ENCODE measurements at regions not wholly inside any gene's neighbourhood (a gene's known extent, or its start where the extent isn't known, plus 50 kb on each side); places are given as distances from the start of the nearest gene placed in this dataset.
"Not testable (repeated sequence)": the region's sequence is repeated elsewhere in the genome, so short reads cannot be mapped to it uniquely, and the experiment has no call there.

DNA sequence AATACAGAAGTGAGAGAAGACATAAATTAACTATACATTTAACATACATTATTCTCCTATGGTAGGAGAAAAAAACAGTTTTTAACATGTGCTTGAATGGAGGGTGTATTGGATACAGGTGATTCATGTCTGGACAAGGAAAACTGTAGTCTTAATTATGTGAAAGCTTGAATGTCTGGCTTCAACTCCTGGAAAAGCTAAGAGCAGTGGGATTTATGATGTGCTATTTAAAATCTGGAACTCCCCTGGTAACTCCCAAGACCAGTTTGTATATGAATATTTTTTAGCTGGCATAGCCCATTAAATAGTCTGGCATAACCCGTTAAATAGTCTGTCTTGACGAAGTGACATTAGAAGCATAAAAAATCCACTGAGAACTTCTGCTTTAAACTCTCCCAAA, 410.0 kb upstream of the PTCHD4 start:
- no peak for DNase-seq (ENCODE audit: low read depth, low spot score)

DNA sequence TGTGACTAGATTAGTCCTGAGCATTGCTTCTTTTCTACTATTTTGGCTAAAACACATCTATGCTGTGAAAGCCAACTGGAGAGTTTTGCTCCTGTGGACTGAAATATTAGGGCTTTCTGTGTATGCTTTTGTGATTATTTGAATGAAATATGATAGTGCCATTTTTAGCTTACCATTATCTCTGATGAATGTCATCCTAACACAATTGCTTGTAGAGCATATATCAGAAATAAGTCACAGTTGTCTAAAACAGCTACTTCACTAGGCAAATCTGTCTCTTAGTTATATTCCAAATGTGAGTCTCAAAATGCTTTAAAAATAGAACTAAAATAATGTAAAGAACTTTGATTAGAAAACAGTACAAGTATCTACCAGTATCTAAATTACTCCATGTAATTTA, 401.4 kb upstream of the PTCHD4 start:
- DNase-seq (ENCODE audit: low read depth, low spot score), result no peak

DNA sequence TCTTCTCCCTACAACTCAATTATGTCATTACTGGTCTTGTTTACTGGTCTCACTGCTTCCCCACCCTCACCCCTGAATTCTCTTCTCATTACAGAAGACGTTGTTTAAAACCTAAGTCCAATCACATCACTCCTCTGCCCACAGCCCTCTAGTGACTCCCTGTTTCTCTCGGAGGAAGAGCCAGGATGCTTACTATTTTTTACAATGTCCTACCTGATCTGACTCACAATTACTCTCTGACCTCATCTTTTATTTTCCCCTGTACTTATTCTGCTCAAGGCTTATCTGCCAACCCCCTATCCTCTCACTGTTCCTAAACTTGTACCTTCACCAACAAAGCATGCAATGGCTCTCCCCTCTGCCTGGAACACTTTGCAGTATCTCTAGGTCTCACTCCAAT, 400.4 kb upstream of the PTCHD4 start:
- DNase-seq (ENCODE audit: low read depth, low spot score), result no peak

DNA sequence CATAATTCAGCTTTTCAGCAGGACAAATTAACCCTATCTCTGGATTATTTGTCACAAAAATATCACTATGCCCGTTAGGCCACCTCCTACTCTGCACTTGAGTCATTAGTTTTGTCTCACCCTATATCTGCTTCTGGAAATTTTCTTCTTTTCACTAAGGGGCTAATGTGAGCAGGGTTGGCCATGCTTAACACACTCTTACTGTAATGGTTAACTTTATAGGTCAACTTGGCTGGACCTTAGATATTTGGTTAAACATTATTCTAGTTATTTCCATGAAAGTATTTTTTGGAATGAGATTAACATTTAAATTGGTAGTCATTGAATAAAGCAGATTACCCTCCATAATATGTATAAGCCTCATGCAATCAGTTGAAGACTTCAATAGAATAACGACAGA, 394.6 kb upstream of the PTCHD4 start:
- DNase-seq (ENCODE audit: low read depth, low spot score), result no peak

DNA sequence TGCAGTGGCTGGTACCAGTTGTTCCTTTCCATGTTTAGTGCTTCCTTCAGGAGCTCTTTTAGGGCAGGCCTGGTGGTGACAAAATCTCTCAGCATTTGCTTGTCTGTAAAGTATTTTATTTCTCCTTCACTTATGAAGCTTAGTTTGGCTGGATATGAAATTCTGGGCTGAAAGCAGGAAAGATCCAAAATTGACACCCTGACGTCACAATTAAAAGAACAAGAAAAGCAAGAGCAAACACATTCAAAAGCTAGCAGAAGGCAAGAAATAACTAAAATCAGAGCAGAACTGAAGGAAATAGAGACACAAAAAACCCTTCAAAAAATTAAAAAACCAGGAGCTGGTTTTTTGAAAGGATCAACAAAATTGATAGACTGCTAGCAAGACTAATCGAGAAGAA, 382.4 kb upstream of the PTCHD4 start:
- DNase-seq (ENCODE audit: low read depth, low spot score), result not testable (repeated sequence)

DNA sequence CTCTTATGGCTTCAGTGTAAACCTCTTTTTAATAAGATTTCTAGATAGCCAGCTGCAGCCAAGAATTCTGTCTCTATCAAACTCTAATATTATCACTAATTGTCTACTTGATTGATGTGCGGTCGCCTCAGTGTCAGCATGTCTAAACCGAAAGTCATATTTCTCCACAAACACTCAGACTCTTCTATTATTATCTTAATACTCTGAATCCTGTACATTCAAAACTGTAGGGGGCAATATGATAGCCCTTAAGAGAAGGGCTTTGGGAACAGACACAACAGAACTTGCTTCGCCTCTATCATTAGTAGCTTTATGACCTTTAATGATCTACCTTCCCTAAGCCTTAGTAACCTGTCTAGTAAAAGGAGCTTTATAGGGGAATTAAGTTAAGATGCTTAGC, 379.7 kb upstream of the PTCHD4 start:
- DNase-seq (ENCODE audit: low read depth, low spot score), result no peak

DNA sequence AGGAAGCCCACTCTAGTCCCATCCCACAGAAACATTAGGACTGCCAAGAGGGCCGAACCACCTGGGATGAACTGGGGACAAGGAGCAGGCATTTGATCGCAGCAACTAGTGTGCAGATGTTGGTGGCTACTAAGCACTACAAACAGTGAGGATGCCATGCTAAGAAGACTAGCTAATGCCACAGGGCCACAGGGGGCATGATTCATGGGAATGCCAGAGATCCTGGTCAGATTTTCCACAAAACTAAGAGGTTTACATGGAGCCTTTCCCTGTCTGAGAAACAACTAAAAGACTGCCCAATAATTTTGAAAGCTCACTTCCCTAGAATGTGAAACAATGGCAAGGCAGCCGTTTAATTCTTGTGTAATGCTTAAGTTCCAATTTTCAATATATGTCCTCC, 375.9 kb upstream of the PTCHD4 start:
- DNase-seq (ENCODE audit: low read depth, low spot score), result no peak

DNA sequence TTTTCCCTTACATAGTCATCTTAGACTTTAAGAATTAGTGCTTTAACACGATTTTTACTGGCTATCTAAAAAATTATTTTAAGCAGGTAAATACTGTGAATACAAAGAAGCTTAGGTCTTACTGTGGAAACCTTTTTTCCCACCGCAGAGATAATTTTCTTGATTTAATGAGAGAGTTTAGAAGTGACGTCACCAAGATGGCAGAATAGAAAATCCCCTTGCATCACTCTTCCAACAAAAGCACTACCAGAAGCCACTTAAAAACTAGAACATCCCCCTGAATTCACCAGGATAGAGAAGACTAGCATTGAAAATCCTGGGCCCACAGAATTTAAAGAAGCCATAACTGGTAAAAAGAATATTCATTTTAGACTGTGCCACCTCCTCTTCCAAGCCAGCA, 375.4 kb upstream of the PTCHD4 start:
- DNase-seq (ENCODE audit: low read depth, low spot score), result no peak

DNA sequence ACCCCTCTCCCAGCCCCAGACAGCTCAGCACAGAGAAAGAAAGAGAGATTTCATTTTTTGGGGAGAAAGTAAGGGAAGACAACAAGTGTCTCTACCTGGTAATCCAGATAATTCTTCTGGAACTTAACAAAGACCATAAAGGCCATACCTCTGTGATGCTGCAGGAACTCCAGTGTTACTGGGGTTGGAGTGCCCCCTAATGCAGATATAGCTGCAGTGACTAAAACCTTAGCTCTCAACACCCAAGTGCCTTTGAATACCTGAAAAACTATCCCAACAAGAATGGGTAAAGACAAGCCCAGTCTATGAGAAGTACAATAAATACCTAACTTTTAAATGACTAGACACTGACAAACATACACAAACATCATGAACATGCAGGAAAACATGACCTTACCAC, 365.3 kb upstream of the PTCHD4 start:
- DNase-seq (ENCODE audit: low read depth, low spot score), result no peak

DNA sequence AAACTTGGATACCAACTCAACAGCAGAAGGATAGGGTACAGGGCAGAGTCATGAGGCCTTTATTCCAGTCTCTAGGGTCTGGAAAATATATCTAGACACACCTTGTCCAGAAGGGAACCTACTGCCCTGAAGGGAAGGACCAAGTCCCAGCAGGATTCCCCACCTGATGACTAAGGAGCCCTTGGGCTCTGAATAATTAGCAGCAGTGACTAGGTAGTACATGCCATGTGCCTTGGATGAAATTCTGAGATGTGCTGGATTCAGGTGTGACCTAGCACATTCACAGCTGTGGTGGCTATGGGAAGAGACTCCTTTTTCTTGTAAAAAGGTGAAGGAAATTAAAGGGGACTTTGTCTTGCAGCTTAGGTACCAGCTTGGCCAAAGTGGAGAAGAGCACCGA, 364.3 kb upstream of the PTCHD4 start:
- no peak for DNase-seq (ENCODE audit: low read depth, low spot score)

DNA sequence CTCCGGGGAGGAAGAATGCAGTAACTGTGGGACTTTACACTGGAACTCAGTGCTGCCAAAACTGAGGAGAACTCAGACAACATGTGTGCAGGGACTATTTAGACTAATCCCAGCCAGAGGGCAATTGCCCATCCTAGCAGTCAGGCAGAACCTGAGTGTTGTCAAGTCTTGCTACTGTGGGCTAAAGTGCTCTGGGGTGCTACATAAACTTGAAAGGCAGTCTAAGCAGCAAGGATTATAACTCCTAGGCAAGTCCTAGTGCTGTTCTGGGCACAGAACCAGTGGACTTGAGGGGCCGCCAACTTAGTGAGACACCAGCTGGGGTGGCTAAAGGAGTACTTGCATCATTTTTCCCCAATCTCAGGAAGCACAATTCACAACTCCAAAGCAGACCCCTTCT, 363.8 kb upstream of the PTCHD4 start:
- no peak for DNase-seq (ENCODE audit: low read depth, low spot score)

DNA sequence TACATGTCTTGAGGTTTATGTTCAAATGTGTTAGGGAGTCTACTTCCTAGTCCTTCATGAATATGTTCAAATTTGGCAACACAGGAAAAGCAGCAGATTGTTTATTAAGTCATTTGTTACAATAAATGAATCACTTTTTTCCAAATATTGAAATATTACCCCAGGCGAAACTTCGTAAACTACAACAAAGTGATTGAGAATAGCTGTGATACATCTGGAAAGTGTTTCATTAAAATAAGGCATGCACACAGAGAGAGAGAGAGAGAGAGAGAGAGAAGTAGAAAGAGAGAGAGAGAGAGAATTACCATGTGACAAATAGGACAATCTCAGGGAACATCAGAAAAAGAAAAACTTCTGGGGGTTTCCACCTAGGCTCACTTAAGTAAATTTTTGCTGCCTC, 363.1 kb upstream of the PTCHD4 start:
- DNase-seq (ENCODE audit: low read depth, low spot score), result no peak

DNA sequence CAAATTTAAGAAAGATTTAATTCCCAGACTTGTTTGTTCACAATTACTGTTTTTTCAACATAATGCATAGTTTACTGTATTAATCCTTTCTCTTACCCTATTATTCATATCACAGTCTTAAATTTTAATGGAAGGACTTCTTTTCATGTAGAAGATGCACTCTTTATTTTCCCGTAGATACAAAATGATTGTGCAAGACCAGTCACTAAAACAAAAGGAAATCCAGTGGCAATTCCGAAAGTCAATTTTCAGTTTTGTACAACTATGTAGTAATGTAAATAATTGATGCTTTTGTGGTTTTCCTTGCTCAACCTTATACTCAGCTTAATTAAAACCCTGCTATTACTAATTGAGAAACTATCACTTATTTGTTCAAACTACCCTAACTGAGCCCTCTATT, 361.5 kb upstream of the PTCHD4 start:
- DNase-seq (ENCODE audit: low read depth, low spot score), result no peak

DNA sequence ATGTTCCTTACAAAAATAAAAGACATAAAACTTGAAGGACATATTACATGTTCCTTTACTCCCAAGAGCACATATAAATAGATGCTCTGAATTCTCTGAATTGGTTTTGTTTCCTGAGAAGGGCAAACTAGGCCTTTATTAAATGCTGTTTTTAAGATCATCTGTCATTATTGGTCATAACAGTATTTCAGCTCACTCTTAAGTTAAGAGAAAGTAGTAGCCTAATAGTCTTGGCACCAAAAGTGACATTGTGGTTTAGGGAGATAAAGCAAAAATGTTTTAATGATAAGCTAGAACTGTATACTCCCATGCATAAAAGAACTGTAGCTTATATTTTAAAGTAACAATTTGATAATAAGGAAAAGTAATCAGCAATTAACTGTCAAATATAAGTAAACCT, 361.1 kb upstream of the PTCHD4 start:
- no peak for DNase-seq (ENCODE audit: low read depth, low spot score)

DNA sequence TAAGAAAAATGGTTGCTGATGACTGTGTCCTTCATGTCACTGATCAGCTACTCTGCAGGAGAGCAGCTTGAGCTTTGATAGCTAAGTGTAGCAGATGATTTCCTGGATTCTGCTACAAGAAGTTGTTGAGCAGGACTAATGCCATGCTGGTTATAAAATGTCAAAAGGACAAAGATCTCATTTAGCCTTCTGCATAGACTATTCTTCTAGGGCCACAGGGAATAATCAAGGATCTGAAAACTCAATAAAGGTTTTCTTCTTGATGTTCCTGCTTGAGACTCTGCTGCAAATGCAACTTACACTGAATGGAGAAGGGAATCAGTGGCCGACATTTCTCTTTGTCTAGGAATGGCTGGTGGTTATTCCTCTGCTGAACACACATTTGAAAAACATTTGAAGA, 360.3 kb upstream of the PTCHD4 start:
- DNase-seq (ENCODE audit: low read depth, low spot score), result no peak

DNA sequence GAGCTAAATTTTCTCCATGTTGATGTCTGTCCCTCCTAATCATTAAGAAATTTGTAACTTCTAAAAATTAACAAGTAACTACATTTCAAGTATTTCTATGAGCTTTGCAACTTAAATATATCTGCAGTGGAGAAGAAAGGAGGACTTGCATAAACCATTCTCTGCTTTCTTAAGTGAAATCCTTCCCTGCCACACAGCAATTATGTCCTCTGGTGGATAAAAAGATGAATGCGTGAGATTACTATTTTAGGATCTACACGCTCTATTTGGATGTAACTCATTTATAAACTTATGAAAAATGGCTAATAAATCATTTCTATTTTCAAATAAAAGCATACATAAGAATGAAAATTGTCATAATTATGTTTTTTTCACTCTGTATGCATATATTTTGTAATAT, 338.0 kb upstream of the PTCHD4 start:
- no peak for DNase-seq (ENCODE audit: low read depth, low spot score)

DNA sequence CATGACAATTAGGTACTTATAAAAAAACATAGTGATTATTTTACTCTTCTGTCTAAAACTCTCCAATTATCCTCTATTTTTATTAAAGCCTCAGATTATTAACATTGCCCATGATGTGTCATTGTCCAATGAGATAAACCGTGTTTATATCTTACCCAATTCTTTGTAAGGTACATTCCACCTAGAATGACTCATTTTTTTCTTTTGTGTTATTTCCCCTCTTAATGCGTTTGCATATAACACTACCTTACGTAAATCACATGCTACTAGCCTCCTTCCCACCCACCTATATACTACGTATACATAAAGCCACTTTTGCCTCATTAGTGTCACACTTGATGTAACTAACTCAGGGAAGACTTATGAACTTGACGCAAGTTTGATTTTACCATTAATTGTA, 336.3 kb upstream of the PTCHD4 start:
- no peak for DNase-seq (ENCODE audit: low read depth, low spot score)

DNA sequence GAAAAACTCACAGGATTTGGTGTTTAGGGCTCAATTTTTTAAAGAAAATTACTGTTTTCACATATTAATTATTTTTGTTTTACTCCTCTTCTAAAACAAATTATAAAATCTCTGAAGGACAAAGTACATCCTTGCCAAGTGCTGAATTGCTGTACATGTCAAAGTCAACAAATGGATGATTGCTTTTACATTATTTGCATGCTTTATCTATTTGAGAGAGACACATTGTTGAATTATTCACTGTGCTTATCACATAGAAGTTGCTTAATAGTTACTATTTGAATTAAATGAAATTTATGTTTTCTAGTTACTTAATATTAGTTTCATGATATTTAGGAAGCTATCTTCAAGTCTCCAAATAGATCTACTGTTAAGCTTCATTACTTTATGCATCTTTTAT, 318.6 kb upstream of the PTCHD4 start:
- DNase-seq (ENCODE audit: low read depth, low spot score), result no peak

DNA sequence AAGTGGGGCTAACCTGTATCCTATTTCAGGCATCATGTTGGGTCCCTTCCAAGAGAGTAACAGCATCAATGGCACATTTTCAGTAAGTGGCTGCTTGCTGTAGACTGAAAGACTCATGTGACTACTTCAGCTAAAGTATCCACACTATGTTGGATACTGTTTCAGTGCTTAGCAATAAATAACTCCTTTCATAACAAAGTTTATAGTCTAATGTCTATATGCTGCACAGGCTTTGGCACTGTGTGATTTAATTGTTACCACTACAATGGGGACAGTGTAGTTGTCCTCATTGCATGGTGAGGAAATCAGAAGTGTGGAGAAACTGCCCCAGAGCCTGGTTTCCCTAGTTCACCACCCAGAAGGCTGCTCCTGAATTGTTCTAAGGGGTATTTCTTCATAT, 318.0 kb upstream of the PTCHD4 start:
- no peak for DNase-seq (ENCODE audit: low read depth, low spot score)

DNA sequence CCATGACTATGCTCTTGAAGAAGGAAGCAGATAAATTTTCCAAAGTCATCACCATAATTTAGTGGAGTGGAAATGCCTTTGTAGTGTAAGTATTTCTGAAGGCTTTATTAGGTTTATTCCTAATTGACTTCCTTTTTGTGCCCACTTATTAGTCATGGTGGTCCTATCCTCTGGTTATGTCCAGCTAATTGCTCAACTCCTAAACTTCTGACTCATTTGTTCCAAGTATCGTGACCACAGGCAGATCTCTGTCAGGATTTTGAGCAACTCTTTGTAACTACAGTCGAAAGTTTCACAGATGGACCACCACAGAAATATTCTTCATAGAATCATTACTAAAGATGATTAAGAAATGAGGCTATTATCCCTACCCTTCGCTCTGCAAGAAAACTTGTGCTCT, 315.6 kb upstream of the PTCHD4 start:
- no peak for DNase-seq (ENCODE audit: low read depth, low spot score)

DNA sequence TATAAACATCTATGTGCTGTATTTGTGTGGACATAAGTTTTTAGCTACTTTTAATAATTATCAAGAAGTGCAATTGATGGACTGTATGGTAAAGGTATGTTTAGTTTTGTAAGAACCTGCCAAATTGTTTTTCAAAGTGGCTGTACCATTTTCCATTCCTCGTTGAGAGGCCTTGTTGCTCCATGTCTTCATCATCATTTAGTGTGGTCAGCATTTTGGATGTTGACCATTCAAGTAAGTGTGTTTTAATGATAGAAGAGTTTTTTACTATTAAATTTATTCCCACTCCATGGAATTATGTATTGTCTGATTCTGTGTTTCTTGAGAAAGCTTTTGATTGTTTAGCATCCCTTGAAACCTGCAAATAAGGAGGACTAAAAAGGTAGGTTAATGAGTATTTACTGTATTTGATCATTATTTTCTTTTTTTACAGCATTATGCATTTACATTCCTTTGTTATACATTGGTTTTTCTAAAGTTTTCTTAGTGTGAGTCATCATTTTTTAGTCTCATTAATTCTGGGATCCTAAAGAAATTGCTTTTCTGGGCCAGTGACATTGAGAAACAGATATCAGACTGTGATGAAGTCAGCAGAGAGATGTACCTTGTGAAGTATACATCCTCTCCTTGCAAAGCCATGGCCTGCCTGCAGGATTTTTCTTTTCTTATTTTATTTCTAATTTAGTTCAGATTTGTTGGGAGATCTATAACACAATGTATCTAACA, 312.8 kb upstream of the PTCHD4 start:
- no peak for DNase-seq (ENCODE audit: low read depth, low spot score)

DNA sequence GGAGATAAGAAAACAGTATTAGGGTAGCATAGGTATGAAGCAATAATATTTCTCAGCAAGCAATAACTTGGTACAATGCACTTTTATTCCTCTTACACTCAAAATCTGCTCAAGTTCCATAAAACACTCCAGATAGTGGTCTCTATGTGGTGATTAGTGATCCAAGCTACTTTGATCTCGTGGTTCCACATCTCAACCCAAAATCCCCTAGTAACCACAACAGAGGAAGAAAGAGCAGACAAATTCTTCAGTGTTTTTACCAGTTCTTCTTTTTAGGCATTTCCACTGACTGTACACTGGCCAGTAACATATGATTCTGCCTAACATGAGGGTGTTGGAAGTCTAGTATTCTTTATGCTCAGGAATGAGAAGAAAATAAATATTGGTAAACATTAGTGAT, 309.0 kb upstream of the PTCHD4 start:
- no peak for DNase-seq (ENCODE audit: low read depth, low spot score)

DNA sequence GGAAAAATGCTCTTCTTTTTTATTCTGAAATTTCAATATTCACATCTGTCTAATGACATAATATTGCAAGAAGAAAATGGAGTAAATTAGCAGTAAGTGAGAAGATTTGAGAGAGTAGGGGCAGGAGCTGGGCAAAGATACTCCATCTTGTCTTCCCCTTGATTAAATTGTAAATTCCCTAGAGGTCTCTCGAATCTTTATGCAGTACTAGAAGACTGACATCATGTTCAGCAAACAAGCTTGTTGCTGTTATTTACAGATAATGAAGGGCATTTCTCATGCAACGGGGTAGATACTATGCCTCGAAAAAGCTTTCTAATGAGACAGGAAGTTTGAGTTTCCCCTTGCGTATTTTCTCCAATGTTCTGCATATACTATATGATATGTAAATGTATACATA, 306.9 kb upstream of the PTCHD4 start:
- no peak for DNase-seq (ENCODE audit: low read depth, low spot score)

DNA sequence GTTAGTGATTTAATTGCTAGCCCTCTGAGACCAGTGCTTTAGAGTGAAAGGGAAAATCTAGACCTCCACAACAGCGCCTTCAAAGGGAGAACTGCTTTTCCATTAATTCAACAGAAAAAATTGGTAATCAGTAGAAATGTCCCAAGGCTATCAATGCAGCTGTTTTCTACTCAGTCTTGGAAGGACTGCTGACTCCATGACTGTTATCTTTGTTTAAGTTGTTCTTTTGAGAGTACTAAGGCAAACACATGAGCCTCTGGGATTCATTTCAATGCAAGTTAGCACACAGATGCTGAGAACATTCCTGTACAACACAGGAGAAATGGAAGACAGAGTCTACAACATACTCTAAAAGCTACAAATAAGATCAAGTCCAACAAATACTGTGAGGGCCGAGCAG, 301.7 kb upstream of the PTCHD4 start:
- no peak for DNase-seq (ENCODE audit: low read depth, low spot score)
